ENCODE measurements at regions not wholly inside any gene's neighbourhood (a gene's known extent, or its start where the extent isn't known, plus 50 kb on each side); places are given as distances from the start of the nearest gene placed in this dataset.

- H3K36me3 ChIP-seq (ENCODE audit: control insufficient read depth in 1 of 2, insufficient read depth in 2 of 2, low read length in 2 of 2): no peaks in the 10 kb centered on the region
- no peak overlapping the region for H3K4me3 ChIP-seq (ENCODE audit: low read depth in 1 of 2, low read length in 2 of 2)
- H3K9me3 ChIP-seq (ENCODE audit: control insufficient read depth in 1 of 2, low read length in 2 of 2): peaks cover 0 to 6% of the 10 kb centered on the region in 2 donors
- H3K27ac ChIP-seq (ENCODE audit: low read length): no peak overlapping the region
- no peaks in the 10 kb centered on the region for H3K27me3 ChIP-seq (ENCODE audit: low read depth, low read length)
- no peaks in the 10 kb centered on the region for H3K4me1 ChIP-seq (ENCODE audit: control insufficient read depth in 1 of 2, insufficient read depth in 2 of 2, low read length in 2 of 2)
Observed at GRCh38 chr11:37957717-37958116, 1359.7 kb upstream of the RAG2 start.

- H3K27me3 ChIP-seq (ENCODE audit: low read depth, low read length): no peaks in the 10 kb centered on the region
- no peaks in the 10 kb centered on the region for H3K36me3 ChIP-seq (ENCODE audit: control insufficient read depth in 1 of 2, insufficient read depth in 2 of 2, low read length in 2 of 2)
- H3K4me1 ChIP-seq (ENCODE audit: control insufficient read depth in 1 of 2, insufficient read depth in 2 of 2, low read length in 2 of 2): no peaks in the 10 kb centered on the region
- no peaks in the 10 kb centered on the region for H3K9me3 ChIP-seq (ENCODE audit: control insufficient read depth in 1 of 2, low read length in 2 of 2)
- no peak overlapping the region for H3K4me3 ChIP-seq (ENCODE audit: low read depth in 1 of 2, low read length in 2 of 2)
- no peak overlapping the region for H3K27ac ChIP-seq (ENCODE audit: low read length)
Observed at GRCh38 chr11:37951996-37952395, 1354.0 kb upstream of the RAG2 start.

GRCh38 chr11:37948258-37948657 is 1350.2 kb upstream of the RAG2 start:
- Histone ChIP-seq H3K27me3 (ENCODE audit: low read depth, low read length) (no peaks in the 10 kb centered on the region), H3K27ac (ENCODE audit: low read length) (no peak overlapping the region), H3K4me3 (ENCODE audit: low read depth in 1 of 2, low read length in 2 of 2) (no peak overlapping the region), H3K36me3 (ENCODE audit: control insufficient read depth in 1 of 2, insufficient read depth in 2 of 2, low read length in 2 of 2) (no peaks in the 10 kb centered on the region), H3K4me1 (ENCODE audit: control insufficient read depth in 1 of 2, insufficient read depth in 2 of 2, low read length in 2 of 2) (no peaks in the 10 kb centered on the region), H3K9me3 (ENCODE audit: control insufficient read depth in 1 of 2, low read length in 2 of 2) (peaks cover 0 to 5% of the 10 kb centered on the region in 2 donors)

- H3K4me3 ChIP-seq (ENCODE audit: low read depth in 1 of 2, low read length in 2 of 2): no peak overlapping the region
- H3K4me1 ChIP-seq (ENCODE audit: control insufficient read depth in 1 of 2, insufficient read depth in 2 of 2, low read length in 2 of 2): no peaks in the 10 kb centered on the region
- no peaks in the 10 kb centered on the region for H3K27me3 ChIP-seq (ENCODE audit: low read depth, low read length)
- H3K9me3 ChIP-seq (ENCODE audit: control insufficient read depth in 1 of 2, low read length in 2 of 2): peaks cover 0 to 5% of the 10 kb centered on the region in 2 donors
- H3K27ac ChIP-seq (ENCODE audit: low read length): no peak overlapping the region
- no peaks in the 10 kb centered on the region for H3K36me3 ChIP-seq (ENCODE audit: control insufficient read depth in 1 of 2, insufficient read depth in 2 of 2, low read length in 2 of 2)
Observed at GRCh38 chr11:37947821-37948220, 1349.8 kb upstream of the RAG2 start.

GRCh38 chr11:37946155-37946766 is 1348.2 kb upstream of the RAG2 start:
- H3K4me1 ChIP-seq (ENCODE audit: control insufficient read depth in 1 of 2, insufficient read depth in 2 of 2, low read length in 2 of 2): no peaks in the 10 kb centered on the region
- no peak overlapping the region for H3K4me3 ChIP-seq (ENCODE audit: low read depth in 1 of 2, low read length in 2 of 2)
- H3K9me3 ChIP-seq (ENCODE audit: control insufficient read depth in 1 of 2, low read length in 2 of 2): peaks cover 0 to 5% of the 10 kb centered on the region in 2 donors
- H3K36me3 ChIP-seq (ENCODE audit: control insufficient read depth in 1 of 2, insufficient read depth in 2 of 2, low read length in 2 of 2): no peaks in the 10 kb centered on the region
- no peak overlapping the region for H3K27ac ChIP-seq (ENCODE audit: low read length)
- H3K27me3 ChIP-seq (ENCODE audit: low read depth, low read length): no peaks in the 10 kb centered on the region

- no peak overlapping the region for H3K4me3 ChIP-seq (ENCODE audit: low read depth in 1 of 2, low read length in 2 of 2)
- peaks cover 0 to 5% of the 10 kb centered on the region in 2 donors for H3K9me3 ChIP-seq (ENCODE audit: control insufficient read depth in 1 of 2, low read length in 2 of 2)
- H3K27me3 ChIP-seq (ENCODE audit: low read depth, low read length): no peaks in the 10 kb centered on the region
- H3K36me3 ChIP-seq (ENCODE audit: control insufficient read depth in 1 of 2, insufficient read depth in 2 of 2, low read length in 2 of 2): no peaks in the 10 kb centered on the region
- H3K4me1 ChIP-seq (ENCODE audit: control insufficient read depth in 1 of 2, insufficient read depth in 2 of 2, low read length in 2 of 2): no peaks in the 10 kb centered on the region
- no peak overlapping the region for H3K27ac ChIP-seq (ENCODE audit: low read length)
Observed at GRCh38 chr11:37942081-37942480, 1344.0 kb upstream of the RAG2 start.

- Histone ChIP-seq H3K9me3 (ENCODE audit: control insufficient read depth in 1 of 2, low read length in 2 of 2) (no peaks in the 10 kb centered on the region), H3K27me3 (ENCODE audit: low read depth, low read length) (no peaks in the 10 kb centered on the region), H3K4me3 (ENCODE audit: low read depth in 1 of 2, low read length in 2 of 2) (no peak overlapping the region), H3K36me3 (ENCODE audit: control insufficient read depth in 1 of 2, insufficient read depth in 2 of 2, low read length in 2 of 2) (no peaks in the 10 kb centered on the region), H3K27ac (ENCODE audit: low read length) (no peak overlapping the region), H3K4me1 (ENCODE audit: control insufficient read depth in 1 of 2, insufficient read depth in 2 of 2, low read length in 2 of 2) (no peaks in the 10 kb centered on the region)
Observed at GRCh38 chr11:37929100-37929653, 1331.1 kb upstream of the RAG2 start.

GRCh38 chr11:37926772-37927171 is 1328.7 kb upstream of the RAG2 start:
- H3K9me3 ChIP-seq (ENCODE audit: control insufficient read depth in 1 of 2, low read length in 2 of 2): no peaks in the 10 kb centered on the region
- H3K27ac ChIP-seq (ENCODE audit: low read length): no peak overlapping the region

GRCh38 chr11:37916331-37916730 is 1318.3 kb upstream of the RAG2 start:
- H3K9me3 ChIP-seq (ENCODE audit: control insufficient read depth in 1 of 2, low read length in 2 of 2): no peaks in the 10 kb centered on the region
- H3K4me3 ChIP-seq (ENCODE audit: low read depth in 1 of 2, low read length in 2 of 2): no peak overlapping the region
- H3K27ac ChIP-seq (ENCODE audit: low read length): no peak overlapping the region
- no peaks in the 10 kb centered on the region for H3K36me3 ChIP-seq (ENCODE audit: control insufficient read depth in 1 of 2, insufficient read depth in 2 of 2, low read length in 2 of 2)
- H3K4me1 ChIP-seq (ENCODE audit: control insufficient read depth in 1 of 2, insufficient read depth in 2 of 2, low read length in 2 of 2): no peaks in the 10 kb centered on the region
- H3K27me3 ChIP-seq (ENCODE audit: low read depth, low read length): no peaks in the 10 kb centered on the region

More at GRCh38 chr11:37926772-37927171, 1328.7 kb upstream of the RAG2 start:
- Histone ChIP-seq H3K27me3 (ENCODE audit: low read depth, low read length) (no peaks in the 10 kb centered on the region), H3K4me1 (ENCODE audit: control insufficient read depth in 1 of 2, insufficient read depth in 2 of 2, low read length in 2 of 2) (no peaks in the 10 kb centered on the region), H3K4me3 (ENCODE audit: low read depth in 1 of 2, low read length in 2 of 2) (no peak overlapping the region), H3K36me3 (ENCODE audit: control insufficient read depth in 1 of 2, insufficient read depth in 2 of 2, low read length in 2 of 2) (no peaks in the 10 kb centered on the region)

GRCh38 chr11:37914859-37915258 is 1316.8 kb upstream of the RAG2 start:
- Histone ChIP-seq H3K4me1 (ENCODE audit: control insufficient read depth in 1 of 2, insufficient read depth in 2 of 2, low read length in 2 of 2) (no peaks in the 10 kb centered on the region), H3K36me3 (ENCODE audit: control insufficient read depth in 1 of 2, insufficient read depth in 2 of 2, low read length in 2 of 2) (no peaks in the 10 kb centered on the region), H3K27me3 (ENCODE audit: low read depth, low read length) (no peaks in the 10 kb centered on the region), H3K9me3 (ENCODE audit: control insufficient read depth in 1 of 2, low read length in 2 of 2) (no peaks in the 10 kb centered on the region), H3K4me3 (ENCODE audit: low read depth in 1 of 2, low read length in 2 of 2) (no peak overlapping the region), H3K27ac (ENCODE audit: low read length) (no peak overlapping the region)

- Histone ChIP-seq H3K27ac (ENCODE audit: low read length) (no peak overlapping the region), H3K4me3 (ENCODE audit: low read depth in 1 of 2, low read length in 2 of 2) (no peak overlapping the region), H3K27me3 (ENCODE audit: low read depth, low read length) (no peaks in the 10 kb centered on the region), H3K36me3 (ENCODE audit: control insufficient read depth in 1 of 2, insufficient read depth in 2 of 2, low read length in 2 of 2) (no peaks in the 10 kb centered on the region), H3K9me3 (ENCODE audit: control insufficient read depth in 1 of 2, low read length in 2 of 2) (no peaks in the 10 kb centered on the region), H3K4me1 (ENCODE audit: control insufficient read depth in 1 of 2, insufficient read depth in 2 of 2, low read length in 2 of 2) (no peaks in the 10 kb centered on the region)
Observed at GRCh38 chr11:37908219-37908548, 1310.1 kb upstream of the RAG2 start.
